ENCODE measurements at regions not wholly inside any gene's neighbourhood (a gene's known extent, or its start where the extent isn't known, plus 50 kb on each side); places are given as distances from the start of the nearest gene placed in this dataset.
A peak's percentile ranks its signal among the peaks of the same experiment; 100 is the strongest.

GRCh38 chr16:14362774-14363371 is 267.2 kb downstream of the PARN start:
- WGBS, 2 donors: 77 to 85% methylated on average over 20 of the region's 20 CpGs
- H3K9me3 ChIP-seq: no peaks in the 10 kb centered on the region
- peak overlapping the region; percentile 7 to 37 (median 33) for H3K4me3 ChIP-seq
- H3K27me3 ChIP-seq: no peaks in the 10 kb centered on the region
- no peaks in the 10 kb centered on the region for H3K36me3 ChIP-seq
- peak; percentile 72 for DNase-seq
- H3K4me1 ChIP-seq: peaks cover 0 to 27% (median 23%) of the 10 kb centered on the region in 4 donors
- H3K27ac ChIP-seq: peak overlapping the region; percentile 58 to 82 (median 76)
- TF ChIP-seq EP300 (IDR thresholded peaks at IDR 0.05) (no peak), POLR2AphosphoS5 (IDR thresholded peaks at IDR 0.05) (peak in 3 of 4 donors; percentile 26 to 67 (median 33)), CTCF (IDR thresholded peaks at IDR 0.05) (no peak), POLR2A (IDR thresholded peaks at IDR 0.05) (no peak)
- intact Hi-C loops (cut with DNase I): loop anchor here (2.0 to 5.0 kb wide), 3 partner anchors 54 to 124 kb away; no protein-coding TSS in a partner anchor

- no peaks in the 10 kb centered on the region for H3K27me3 ChIP-seq
- no peak for DNase-seq
- no peak for TF ChIP-seq CTCF (IDR thresholded peaks at IDR 0.05)
- TF ChIP-seq POLR2AphosphoS5 (IDR thresholded peaks at IDR 0.05): no peak
- no peak for TF ChIP-seq EP300 (IDR thresholded peaks at IDR 0.05)
- TF ChIP-seq POLR2A (IDR thresholded peaks at IDR 0.05): no peak
- no peaks in the 10 kb centered on the region for H3K36me3 ChIP-seq
- intact Hi-C loops (cut with DNase I): loop anchor here (5.0 kb wide), 1 partner anchor 127 kb away; no protein-coding TSS in a partner anchor
- H3K27ac ChIP-seq: no peak overlapping the region
- peaks cover 0 to 27% (median 23%) of the 10 kb centered on the region in 4 donors for H3K4me1 ChIP-seq
- no peak overlapping the region for H3K4me3 ChIP-seq
- 89 to 91% methylated on average over 8 of the region's 8 CpGs for WGBS, 2 donors
- no peaks in the 10 kb centered on the region for H3K9me3 ChIP-seq
These were observed 269.6 kb downstream of the PARN start for GRCh38 chr16:14360326-14361037.

- Histone ChIP-seq H3K4me3 (no peak overlapping the region), H3K27me3 (no peaks in the 10 kb centered on the region), H3K4me1 (peaks cover 0 to 20% (median 17%) of the 10 kb centered on the region in 4 donors), H3K9me3 (no peaks in the 10 kb centered on the region), H3K36me3 (no peaks in the 10 kb centered on the region), H3K27ac (no peak overlapping the region)
- TF ChIP-seq EP300 (IDR thresholded peaks at IDR 0.05) (no peak), POLR2AphosphoS5 (IDR thresholded peaks at IDR 0.05) (no peak), POLR2A (IDR thresholded peaks at IDR 0.05) (no peak), CTCF (IDR thresholded peaks at IDR 0.05) (no peak)
- DNase-seq: no peak
- intact Hi-C loops (cut with DNase I): no loop called here
- 70 to 75% methylated on average over 4 of the region's 4 CpGs for WGBS, 2 donors
These were observed 271.3 kb downstream of the PARN start for GRCh38 chr16:14358697-14359305.

GRCh38 chr16:14357328-14357727 is 272.7 kb downstream of the PARN start:
- intact Hi-C loops (cut with DNase I): no loop called here
- Histone ChIP-seq H3K27ac (no peak overlapping the region), H3K4me1 (peaks cover 0 to 8% (median 3%) of the 10 kb centered on the region in 4 donors), H3K36me3 (no peaks in the 10 kb centered on the region), H3K4me3 (no peak overlapping the region), H3K27me3 (no peaks in the 10 kb centered on the region), H3K9me3 (no peaks in the 10 kb centered on the region)
- no peak for TF ChIP-seq POLR2A (IDR thresholded peaks at IDR 0.05)
- no peak for TF ChIP-seq CTCF (IDR thresholded peaks at IDR 0.05)
- no peak for TF ChIP-seq EP300 (IDR thresholded peaks at IDR 0.05)
- no peak for TF ChIP-seq POLR2AphosphoS5 (IDR thresholded peaks at IDR 0.05)
- WGBS, 2 donors: 70 to 71% methylated on average over 6 of the region's 6 CpGs
- DNase-seq: no peak

Data from sigmoid colon (tissue), 6 donors.